AG08395 (cell line): ENCODE measurements at regions not wholly inside any gene's neighbourhood (a gene's known extent, or its start where the extent isn't known, plus 50 kb on each side); places are given as distances from the start of the nearest gene placed in this dataset.

Experiments used
- DNase-seq: peaks from one replicate; pipeline ENCODE4 v3.0.0; 2012; ENCODE audit warnings: mixed read lengths, low spot score

DNA sequence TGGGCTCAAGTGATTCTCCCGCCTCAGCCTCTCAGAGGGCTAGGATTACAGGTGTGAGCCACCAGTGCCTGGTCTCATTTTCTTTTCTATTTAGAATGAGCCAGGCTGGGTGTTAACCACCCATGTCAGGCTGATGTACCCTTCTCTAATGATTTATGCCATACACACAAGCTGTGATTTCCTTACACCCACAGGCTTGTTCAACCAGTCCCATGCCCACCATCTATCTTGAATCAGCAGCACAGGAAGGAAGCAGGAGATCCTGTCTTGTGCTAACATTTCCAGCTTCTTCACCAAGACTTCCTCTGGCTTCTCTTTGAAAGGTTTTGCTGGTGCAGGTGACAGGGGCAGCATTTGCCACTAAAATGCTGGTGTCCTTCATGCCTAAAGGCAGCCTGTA, 176.4 kb downstream of the GATA3 start:
- no peak for DNase-seq

DNA sequence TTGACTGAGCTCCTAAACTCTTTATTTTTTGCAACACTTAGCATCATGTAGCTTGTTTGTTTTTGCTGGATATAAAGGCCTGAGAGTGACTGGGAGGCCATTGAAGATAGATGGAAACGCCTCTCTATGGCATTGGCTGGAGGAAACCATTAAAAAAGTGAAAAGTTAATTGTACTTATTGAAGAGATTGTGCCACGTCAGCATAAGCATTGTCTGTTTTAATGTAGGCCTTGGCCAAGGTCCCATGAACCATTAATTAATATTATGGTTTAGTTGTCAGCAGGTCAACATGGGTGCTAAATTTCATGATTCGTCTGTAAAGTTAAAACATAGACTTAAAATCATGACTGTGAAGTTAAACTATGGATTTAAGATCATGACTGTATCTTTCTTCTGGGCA, 178.6 kb downstream of the GATA3 start:
- no peak for DNase-seq

DNA sequence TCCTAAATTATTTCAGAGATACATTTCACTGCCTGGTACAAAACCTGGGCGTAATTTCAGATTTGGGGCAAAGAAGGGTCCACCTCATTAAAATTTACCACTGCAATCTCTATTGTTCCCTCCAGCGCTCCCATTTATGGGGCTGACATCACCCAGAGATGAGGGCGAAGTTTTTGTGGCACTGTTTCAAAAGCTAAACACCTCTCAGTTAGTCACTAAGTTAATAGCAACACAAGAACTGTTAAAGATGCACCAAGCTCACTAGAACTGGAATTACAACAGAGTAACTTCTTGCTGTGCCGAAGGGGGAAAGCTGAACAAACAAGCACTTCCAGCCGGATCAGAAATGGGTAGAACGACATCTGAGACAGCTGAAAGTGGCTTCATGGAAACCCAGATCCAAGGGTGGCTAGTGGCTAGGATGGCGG, 179.4 kb downstream of the GATA3 start:
- DNase-seq, result no peak

GRCh38 chr10:8235253-8236027, 181.0 kb downstream of the GATA3 start:
- no peak for DNase-seq

DNA sequence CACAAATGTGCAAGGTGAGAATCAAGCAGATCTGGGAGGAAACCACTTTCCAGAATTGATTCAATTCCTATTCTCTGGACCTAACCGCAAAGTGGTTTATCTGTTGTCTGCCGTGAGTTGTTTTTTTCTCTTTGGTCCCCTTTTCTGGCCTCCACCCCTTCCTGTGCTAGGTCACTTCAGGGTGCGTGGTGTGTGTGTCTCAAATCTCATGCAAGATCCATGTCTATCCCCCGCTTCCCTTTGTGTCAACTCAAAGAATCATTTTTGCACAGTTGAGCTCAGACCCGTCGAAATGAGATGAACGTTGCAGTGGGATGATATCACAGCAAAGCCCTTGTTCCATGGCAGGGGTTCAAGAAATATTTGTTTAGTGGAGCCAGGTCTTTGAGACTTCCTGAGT, 184.5 kb downstream of the GATA3 start:
- no peak for DNase-seq

DNA sequence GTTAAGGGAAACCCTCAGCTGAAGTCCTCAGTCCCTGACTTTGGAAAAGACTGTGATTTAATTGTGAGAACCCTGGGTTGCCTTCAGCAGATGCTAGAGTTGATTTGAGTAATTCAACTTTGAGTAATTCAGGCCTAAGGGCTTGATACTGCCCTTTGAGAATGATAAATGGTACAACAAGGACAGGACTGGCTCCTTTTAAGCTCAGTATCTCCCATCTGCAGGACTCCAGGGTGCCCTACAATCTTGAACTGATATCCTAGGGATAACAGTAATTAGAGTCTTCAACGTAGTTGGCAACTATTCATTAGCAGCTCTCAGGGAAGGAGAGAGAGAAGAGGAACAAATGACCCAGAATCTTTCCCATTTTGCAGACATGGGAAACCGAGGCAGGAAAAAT, 186.4 kb downstream of the GATA3 start:
- DNase-seq, result no peak

GRCh38 chr10:8242295-8242872, 187.9 kb downstream of the GATA3 start:
- no peak for DNase-seq

GRCh38 chr10:8245131-8245813, 190.8 kb downstream of the GATA3 start:
- no peak for DNase-seq

- no peak for DNase-seq
Measured at GRCh38 chr10:8245814-8246142, 191.3 kb downstream of the GATA3 start.

- no peak for DNase-seq
Measured at GRCh38 chr10:8246548-8246947, 192.1 kb downstream of the GATA3 start.

DNA sequence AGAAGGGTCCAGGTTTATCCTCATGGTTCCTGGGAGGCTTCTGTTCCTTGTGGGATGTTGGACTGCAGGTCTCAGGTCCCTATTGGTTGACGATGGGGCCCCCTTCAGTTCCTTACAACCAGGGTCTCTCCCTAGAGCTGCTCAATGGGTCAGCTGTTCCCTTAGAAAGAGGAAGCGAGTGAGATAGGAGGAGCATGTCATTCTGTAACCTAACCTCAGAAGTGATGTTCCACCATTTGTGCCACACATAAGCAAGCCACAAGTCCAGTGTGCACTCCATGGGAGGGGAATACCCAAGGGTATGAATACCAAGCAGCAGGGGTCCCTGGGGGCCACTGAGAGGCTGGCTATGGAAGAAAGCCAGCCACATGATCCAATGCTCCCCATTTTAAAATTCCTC, 192.7 kb downstream of the GATA3 start:
- DNase-seq, result no peak

DNA sequence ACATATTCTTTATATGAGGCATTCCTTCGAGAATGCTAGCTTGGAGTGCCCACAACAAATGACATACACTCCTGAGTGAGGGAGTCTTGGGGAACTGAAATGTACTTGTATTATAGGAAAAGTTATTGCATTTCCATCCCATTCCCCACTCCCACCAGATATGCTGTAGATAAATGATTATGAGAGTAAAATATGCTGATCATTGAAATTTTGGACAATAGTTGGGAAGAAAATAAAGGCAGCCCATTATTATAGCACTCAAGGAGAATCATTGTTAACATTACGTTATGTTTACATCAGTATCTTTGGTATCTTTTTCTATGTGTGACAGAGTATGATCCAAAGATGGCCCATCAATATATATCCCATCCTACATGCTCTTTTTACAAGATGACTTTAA, 194.4 kb downstream of the GATA3 start:
- DNase-seq, result no peak

DNA sequence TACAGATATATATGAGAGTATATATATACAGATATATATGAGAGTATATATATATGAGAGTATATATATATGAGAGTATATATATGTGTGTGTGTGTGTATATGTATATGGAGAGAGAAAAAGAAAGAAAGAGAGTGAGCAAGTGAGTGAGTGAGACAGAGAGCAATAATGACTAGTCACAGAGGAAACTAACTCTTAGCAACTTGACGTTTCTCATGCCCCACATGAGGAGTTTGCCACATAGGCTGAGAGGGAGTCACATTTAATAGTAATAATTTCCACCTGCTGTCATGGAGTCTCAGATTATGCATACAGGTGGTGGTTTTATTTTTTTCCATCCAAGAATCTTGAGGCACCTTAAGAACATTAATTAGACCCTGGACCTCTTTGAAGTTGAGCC, 199.9 kb downstream of the GATA3 start:
- DNase-seq, result no peak

GRCh38 chr10:8255301-8255700, 200.8 kb downstream of the GATA3 start:
- DNase-seq, result no peak

- no peak for DNase-seq
Measured at GRCh38 chr10:8260645-8261044, 206.2 kb downstream of the GATA3 start.

GRCh38 chr10:8262317-8262716, 207.8 kb downstream of the GATA3 start:
- no peak for DNase-seq

GRCh38 chr10:8269976-8270375, 215.5 kb downstream of the GATA3 start:
- no peak for DNase-seq

DNA sequence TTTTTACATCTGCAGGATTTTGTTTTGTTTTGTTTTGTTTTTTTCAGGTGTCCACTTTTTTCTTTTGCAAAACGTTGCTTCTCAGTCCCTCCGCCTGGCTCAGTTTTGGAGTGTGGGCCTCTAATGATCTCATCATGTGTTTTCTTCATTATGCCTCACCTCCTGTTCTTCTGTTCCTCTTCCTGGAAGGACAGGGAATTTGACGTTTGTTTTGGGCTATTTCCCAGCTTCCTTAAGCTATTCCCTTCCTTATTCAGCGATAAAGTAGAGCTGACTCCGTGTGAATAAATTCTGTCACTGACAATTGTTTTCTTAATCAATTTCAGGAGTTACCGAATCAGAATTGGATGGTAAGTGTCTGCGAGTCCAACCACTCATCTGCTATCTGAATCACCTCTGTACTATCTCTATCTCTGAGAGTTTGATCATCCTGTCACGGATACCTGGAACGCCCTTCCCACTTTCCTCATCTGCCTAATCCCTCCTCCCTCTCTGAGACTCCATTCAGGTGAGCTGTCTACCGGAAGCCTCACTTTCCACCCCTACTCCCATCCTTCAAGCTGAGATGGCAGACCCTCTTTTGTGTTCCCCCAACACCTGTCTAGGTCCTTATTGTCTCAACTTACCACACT, 218.4 kb downstream of the GATA3 start:
- no peak for DNase-seq

DNA sequence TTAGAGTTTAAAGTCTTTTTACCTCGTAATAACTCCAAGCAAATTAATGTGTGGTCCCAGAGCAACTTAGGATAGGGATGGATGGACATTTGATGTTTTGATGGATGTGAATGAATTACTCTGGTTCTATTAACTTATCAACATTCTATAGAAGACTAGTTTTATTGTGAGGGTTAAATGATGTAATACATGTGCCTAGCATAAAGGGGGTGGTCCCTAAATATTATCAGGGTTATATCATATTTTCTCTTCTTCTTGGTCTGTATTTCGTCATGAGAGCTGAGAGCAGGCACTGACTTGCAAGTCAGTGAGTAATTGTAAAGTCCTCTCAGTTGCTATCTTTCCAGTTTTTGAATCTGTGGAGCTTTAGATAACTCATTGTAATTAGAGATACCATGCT, 219.3 kb downstream of the GATA3 start:
- DNase-seq, result no peak

DNA sequence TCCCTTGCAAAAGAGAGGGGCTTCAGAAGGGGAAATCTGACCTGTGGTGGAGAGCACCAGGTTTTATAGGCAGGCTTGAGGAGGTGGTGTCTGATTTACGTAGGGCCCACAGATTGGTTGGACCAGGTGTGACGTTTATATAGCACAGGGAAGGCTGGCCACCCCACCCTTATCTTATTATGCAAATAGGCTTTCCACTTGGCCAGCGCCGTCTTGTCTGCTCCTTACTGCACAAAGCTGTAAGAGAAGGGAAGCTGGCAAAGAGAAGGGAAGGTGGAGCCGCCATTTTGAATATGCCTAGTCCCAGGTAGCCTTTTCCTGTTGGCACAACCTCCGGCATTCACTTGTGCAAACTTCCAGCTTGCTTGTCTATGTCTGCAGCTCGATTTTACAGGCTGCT, 221.4 kb downstream of the GATA3 start:
- no peak for DNase-seq

GRCh38 chr10:8278099-8278498, 223.6 kb downstream of the GATA3 start:
- no peak for DNase-seq

DNA sequence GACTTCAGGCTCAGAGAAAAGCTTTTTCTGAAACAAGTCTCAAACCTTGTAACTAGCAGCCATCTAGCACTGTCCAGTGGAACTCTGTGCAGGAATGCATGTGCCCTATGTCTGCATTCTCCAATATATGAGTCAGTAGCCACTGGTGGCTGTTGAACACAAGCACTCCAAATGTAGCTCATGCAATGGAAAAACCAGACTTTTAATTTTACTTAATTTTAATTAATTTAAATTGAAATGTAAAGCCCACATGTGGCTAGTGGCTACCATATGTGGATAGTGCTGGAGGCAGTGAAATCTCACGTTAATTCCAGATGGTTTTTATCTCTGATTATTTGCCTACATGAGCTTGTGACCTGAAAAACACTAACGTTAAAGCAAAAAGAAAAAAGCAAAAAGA, 225.1 kb downstream of the GATA3 start:
- DNase-seq, result peak; percentile 2

DNA sequence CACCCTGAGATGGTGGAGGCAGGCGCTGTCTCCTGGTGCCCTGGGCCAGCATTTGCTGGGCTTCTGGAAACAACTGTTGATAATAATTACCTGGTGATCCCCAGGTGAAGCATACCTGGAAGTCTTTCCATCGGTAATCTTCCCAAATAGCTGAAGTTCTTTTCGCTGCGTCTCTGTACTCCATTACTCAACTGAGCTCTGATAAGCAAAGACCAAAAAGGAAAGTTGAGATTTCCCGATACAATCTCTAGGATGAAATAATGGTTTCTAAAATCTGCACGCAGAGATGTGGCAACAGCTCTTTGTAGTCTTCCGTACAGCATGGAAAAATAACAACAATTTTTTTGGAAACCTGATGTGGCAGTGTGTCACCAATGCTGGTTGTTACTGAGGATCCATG, 226.5 kb downstream of the GATA3 start:
- no peak for DNase-seq
